Erythroblast (primary cell): ENCODE measurements at regions not wholly inside any gene's neighbourhood (a gene's known extent, or its start where the extent isn't known, plus 50 kb on each side); places are given as distances from the start of the nearest gene placed in this dataset.

Experiments
- GATA1 ChIP-seq: IDR thresholded peaks from 2 replicates; pipeline ENCODE4 v1.6.1; 2011; ENCODE audit warnings: low read depth, mild to moderate bottlenecking, control low read depth, low read length, moderate library complexity
- POLR2A ChIP-seq: IDR thresholded peaks from 2 replicates; pipeline ENCODE4 v1.6.1; 2011; ENCODE audit warnings: mild to moderate bottlenecking, low read length

DNA sequence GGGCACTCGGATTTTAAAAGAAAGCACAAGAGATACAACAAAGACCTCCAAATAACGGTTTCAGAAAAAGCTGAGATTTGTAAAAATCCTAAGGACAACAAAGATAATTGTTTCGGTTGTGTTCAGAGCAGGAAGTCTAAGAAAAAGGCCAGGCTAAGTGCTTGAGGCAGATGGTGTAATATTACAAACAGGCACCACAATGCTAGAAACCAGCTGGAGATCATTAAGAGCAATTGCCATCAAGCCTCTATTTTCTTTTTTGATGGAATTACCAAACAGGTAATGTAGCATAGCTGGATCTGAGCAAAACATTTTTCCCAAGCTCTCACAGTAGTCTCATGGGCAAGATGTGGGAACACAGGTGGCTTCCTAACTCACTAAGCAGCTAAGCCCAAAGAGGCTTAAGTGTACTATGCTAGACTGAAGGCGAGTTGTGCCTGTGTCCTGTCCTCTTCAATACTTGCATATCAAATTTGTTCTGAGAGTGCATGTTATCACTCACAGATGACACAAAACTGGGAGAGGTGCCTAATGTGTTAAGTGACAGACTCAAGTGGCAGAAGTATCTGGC, 161.6 kb downstream of the GLUL start:
- TF ChIP-seq POLR2A (no peak), GATA1 (no peak)
